DMS153 (cell line): ENCODE measurements at regions not wholly inside any gene's neighbourhood (a gene's known extent, or its start where the extent isn't known, plus 50 kb on each side); places are given as distances from the start of the nearest gene placed in this dataset.

Experiments used
- DNase-seq: peaks from one replicate; lab custom pipeline; 2025; lab: John Stamatoyannopoulos, UW

GRCh38 chr12:46468160-46468559 lies 95.6 kb upstream of the SLC38A2 start:
- DNase-seq = no peak

DNA sequence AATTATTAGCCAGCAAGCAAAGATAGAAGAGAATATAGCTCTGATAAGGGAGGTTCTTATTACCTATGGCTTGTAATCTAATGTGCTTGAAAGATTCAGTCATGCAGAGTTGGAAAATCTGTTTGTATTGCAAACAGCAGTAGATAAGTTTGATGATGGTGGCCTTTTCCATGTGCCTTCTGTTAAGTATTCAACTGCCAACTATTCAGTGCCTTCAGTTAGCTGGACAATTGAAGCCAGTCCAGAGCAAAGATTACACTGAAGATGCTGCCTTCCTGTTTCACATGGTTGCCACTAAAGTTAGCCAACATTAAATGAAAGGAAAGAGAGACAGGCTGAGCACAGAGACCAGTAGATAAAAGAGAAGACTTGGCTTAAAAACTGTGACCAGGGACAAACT lies 92.7 kb upstream of the SLC38A2 start:
- DNase-seq = no peak

GRCh38 chr12:46464863-46465262 lies 92.3 kb upstream of the SLC38A2 start:
- no peak for DNase-seq

- DNase-seq = no peak
Measured at GRCh38 chr12:46462641-46463355, 90.2 kb upstream of the SLC38A2 start.

- no peak for DNase-seq
Measured at GRCh38 chr12:46461907-46462640, 89.5 kb upstream of the SLC38A2 start.

DNA sequence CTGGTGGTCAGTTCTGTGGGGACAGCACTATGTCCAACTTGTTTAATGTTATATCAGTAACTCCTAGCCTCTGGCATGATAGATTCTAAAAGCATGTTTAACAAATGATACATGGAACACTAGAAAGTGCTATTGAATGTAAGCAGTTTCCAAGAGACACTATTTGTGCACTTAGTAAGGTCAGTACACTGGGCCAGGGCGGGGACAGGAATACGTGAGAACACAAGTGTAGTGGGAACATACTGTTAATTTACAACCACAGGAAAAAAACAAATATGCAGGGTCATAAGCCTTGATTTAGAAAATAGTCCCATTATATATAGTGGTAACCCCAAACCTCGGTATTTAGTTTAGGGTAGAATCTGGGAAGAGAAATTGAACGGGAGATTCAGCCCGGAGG lies 88.9 kb upstream of the SLC38A2 start:
- DNase-seq = no peak

- no peak for DNase-seq
Measured at GRCh38 chr12:46460682-46461210, 88.2 kb upstream of the SLC38A2 start.

GRCh38 chr12:46459861-46460545 lies 87.4 kb upstream of the SLC38A2 start:
- DNase-seq = no peak

DNA sequence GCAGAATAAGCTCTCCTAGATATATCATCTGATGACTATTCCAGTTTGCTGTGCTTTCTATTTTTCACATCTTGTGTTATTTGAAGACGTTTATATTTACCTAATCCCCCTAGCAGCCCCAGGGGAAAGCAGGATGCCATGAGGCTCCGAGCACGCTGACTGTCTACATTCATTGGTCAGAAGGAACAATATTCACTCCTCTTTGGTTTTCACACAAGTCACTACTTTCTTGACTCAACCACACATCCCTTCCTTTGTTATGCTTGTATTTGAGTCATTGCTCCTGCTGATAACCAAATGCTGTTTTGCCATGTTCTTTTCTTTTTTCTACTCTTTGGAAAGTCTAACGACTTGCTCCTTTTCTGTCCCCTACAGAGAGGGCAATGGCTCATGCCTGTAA lies 86.5 kb upstream of the SLC38A2 start:
- no peak for DNase-seq

- DNase-seq = no peak
Measured at GRCh38 chr12:46458500-46459102, 86.0 kb upstream of the SLC38A2 start.

- no peak for DNase-seq
Measured at GRCh38 chr12:46457958-46458357, 85.4 kb upstream of the SLC38A2 start.

- no peak for DNase-seq
Measured at GRCh38 chr12:46456356-46457334, 84.1 kb upstream of the SLC38A2 start.

GRCh38 chr12:46455648-46456352 lies 83.2 kb upstream of the SLC38A2 start:
- DNase-seq = no peak

DNA sequence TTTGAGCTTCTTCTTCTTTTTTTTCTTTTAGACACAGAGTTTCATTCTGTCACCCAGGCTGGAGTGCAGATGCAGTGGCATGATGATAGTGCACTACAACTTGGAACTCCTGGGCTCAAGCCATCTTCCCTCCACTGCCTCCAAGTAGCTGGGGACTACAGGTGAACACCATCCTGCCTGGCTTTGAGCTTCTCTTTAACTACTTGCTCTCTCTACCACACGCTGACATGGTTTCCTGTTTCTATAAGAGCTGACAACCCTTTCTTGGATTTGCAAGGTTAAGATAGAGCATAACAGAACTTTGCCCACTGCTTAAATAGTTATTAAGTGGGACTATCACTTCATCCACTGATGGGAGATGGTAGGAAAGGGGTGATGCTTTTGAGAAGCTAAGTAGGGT lies 82.4 kb upstream of the SLC38A2 start:
- DNase-seq = no peak

- no peak for DNase-seq
Measured at GRCh38 chr12:46453428-46453827, 80.9 kb upstream of the SLC38A2 start.

- DNase-seq = no peak
Measured at GRCh38 chr12:46452776-46453175, 80.2 kb upstream of the SLC38A2 start.

DNA sequence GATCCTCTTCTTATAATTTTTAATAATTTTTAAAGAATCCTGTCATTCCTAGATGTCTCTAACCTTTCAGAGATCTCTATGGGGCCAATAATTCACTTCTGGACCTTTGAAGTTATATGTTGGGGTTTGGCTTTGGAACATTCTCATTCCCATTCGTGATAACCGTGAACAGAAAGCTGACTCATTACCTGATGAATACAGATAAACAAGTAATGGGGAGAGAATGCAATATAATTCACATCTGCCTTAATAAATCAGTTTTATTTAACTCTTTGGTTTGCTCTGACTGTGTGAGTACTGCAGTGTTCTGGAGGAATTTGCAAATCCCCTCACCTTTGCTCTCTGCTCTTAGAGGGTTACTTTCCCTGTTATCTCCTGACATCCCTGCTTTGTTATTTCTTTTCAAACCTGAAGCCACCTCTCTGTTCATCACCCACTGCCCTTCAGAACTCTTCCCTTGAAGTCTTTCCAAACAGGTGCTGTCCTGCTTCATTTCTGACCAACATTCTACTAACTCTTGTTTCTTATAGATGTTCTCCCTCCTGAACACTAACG lies 79.6 kb upstream of the SLC38A2 start:
- no peak for DNase-seq

DNA sequence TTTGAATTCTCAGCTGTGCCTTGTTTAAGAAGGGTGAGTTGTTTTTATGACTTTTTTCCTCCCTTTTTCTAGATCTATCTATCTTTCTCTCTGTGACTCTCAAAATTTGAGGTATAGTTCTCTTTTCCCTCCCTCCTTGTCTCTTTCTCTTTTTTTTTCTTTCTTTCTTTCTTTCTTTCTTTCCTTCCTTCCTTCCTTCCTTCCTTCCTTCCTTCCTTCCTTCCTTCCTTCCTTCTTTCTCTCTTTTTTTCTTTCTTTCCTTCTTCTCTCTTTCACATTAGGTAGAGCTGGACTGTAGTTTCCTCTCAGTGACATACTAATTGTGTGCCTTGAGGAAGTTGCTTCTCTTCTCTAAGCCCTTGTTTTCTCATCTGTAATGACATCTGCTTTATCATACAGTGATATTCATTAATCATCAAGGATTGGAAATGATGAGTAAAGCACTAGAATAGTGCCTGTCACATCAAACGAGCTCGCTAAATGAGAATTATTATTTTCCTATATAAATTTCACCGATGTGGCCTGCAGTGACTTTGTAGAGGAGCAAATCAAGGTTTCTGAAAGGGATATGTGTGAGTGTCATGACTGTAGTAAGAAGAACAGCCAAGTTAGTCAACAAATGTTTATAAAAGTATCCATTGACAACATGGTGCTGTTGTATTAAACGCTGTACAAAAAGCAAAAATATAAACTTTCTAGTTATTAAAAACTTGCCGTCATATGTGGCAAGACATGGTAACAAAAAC lies 78.9 kb upstream of the SLC38A2 start:
- DNase-seq = no peak

DNA sequence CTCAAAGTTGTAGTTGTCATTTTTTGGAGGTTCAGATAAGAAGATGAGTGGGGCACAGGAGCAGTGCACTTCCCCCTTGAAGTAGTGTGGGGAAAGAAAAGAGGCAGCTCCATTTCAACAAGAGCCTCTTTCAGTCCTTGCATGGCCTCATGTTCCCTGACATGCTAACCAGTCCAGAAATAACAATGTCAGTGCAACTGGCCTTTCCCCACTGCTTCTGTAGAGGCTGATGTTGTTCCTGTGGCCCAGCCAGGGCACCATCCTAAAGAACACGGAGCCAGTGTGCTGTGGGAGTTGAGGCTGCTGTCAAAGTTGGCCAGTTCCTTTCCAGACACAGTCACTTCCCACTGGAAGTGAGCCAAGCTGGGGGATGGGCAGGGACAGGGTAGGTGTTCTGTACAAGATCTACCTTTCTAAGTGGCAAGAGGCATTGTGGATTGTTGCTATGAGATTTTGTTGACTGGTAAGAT lies 77.7 kb upstream of the SLC38A2 start:
- peak; percentile 12 for DNase-seq
